Epithelial cell of esophagus (primary cell): ENCODE measurements at regions not wholly inside any gene's neighbourhood (a gene's known extent, or its start where the extent isn't known, plus 50 kb on each side); places are given as distances from the start of the nearest gene placed in this dataset.
A peak's percentile ranks its signal among the peaks of the same experiment; 100 is the strongest.

Experiments used
- DNase-seq: peaks from one replicate; pipeline ENCODE4 v3.0.0; 2010; ENCODE audit warnings: low read depth
- H3K4me3 ChIP-seq: 2 replicates; pipeline ENCODE4 v1.5.1; 2011; ENCODE audit warnings: mild to moderate bottlenecking, low read length, control low read depth
- CTCF ChIP-seq: IDR thresholded peaks from 2 replicates; pipeline ENCODE4 v1.5.1; 2011; ENCODE audit warnings: low read depth, mild to moderate bottlenecking, low read length, control low read depth, inconsistent platforms; ENCODE audit not compliant: insufficient read depth; ENCODE audit errors: missing control alignments

GRCh38 chr1:80639777-80640533 is 1160.8 kb upstream of the ADGRL2 start:
- no peak for DNase-seq
- no peak for TF ChIP-seq CTCF
- H3K4me3 ChIP-seq = no peak overlapping the region

- peak; percentile 35 for DNase-seq
- no peak for TF ChIP-seq CTCF
- H3K4me3 ChIP-seq = no peak overlapping the region
Observed at GRCh38 chr1:80633947-80634706, 1166.6 kb upstream of the ADGRL2 start.

GRCh38 chr1:80632284-80632683 is 1168.5 kb upstream of the ADGRL2 start:
- TF ChIP-seq CTCF = no peak
- DNase-seq = no peak
- no peak overlapping the region for H3K4me3 ChIP-seq

- no peak for DNase-seq
- TF ChIP-seq CTCF = no peak
- H3K4me3 ChIP-seq = no peak overlapping the region
Observed at GRCh38 chr1:80629304-80629837, 1171.4 kb upstream of the ADGRL2 start.

GRCh38 chr1:80624682-80625081 is 1176.1 kb upstream of the ADGRL2 start:
- TF ChIP-seq CTCF = no peak
- peak; percentile 19 for DNase-seq
- H3K4me3 ChIP-seq = no peak overlapping the region

GRCh38 chr1:80607064-80607463 is 1193.7 kb upstream of the ADGRL2 start:
- TF ChIP-seq CTCF = no peak
- no peak for DNase-seq
- no peak overlapping the region for H3K4me3 ChIP-seq
